ENCODE measurements at regions not wholly inside any gene's neighbourhood (a gene's known extent, or its start where the extent isn't known, plus 50 kb on each side); places are given as distances from the start of the nearest gene placed in this dataset.

- no peaks in the 10 kb centered on the region for H3K36me3 ChIP-seq (ENCODE audit: insufficient read depth, low read length)
- no peaks in the 10 kb centered on the region for H4K20me1 ChIP-seq (ENCODE audit: insufficient read depth, low read length)
- no peak overlapping the region for H3K4me2 ChIP-seq (ENCODE audit: insufficient read depth, low read length)
- no peak overlapping the region for H2AFZ ChIP-seq (ENCODE audit: low read depth, low read length)
- no peaks in the 10 kb centered on the region for H3K79me2 ChIP-seq (ENCODE audit: insufficient read depth, low read length)
- no peaks in the 10 kb centered on the region for H3K27me3 ChIP-seq (ENCODE audit: insufficient read depth, low read length, poor library complexity)
- H3K9me3 ChIP-seq (ENCODE audit: insufficient read depth, low read length, severe bottlenecking) = no peaks in the 10 kb centered on the region
- DNase-seq (no peak), ATAC-seq (ENCODE audit: insufficient read depth, low read depth) (no peak)
- H3K4me1 ChIP-seq (ENCODE audit: insufficient read depth, low read length) = peaks cover 7% of the 10 kb centered on the region; the same call in 1 of the 2 replicates
- no peak overlapping the region for H3K27ac ChIP-seq (ENCODE audit: low read length)
- TF ChIP-seq EZH2 (IDR thresholded peaks at IDR 0.05; ENCODE audit: borderline replicate concordance, low read depth, low read length, severe bottlenecking) (no peak), CTCF (IDR thresholded peaks at IDR 0.05; ENCODE audit: borderline replicate concordance, extremely low read depth, low read length, poor library complexity, severe bottlenecking) (no peak)
- H3K9ac ChIP-seq (ENCODE audit: low read depth, low read length) = no peak overlapping the region
- no peak overlapping the region for H3K4me3 ChIP-seq (ENCODE audit: low read depth in 1 of 2, low read length in 2 of 2)
Observed at GRCh38 chr14:85892251-85892650, 362.3 kb downstream of the FLRT2 start.

GRCh38 chr14:85883966-85884365, 354.0 kb downstream of the FLRT2 start:
- Histone ChIP-seq H3K4me3 (ENCODE audit: low read depth in 1 of 2, low read length in 2 of 2) (no peak overlapping the region), H3K27me3 (ENCODE audit: insufficient read depth, low read length, poor library complexity) (no peaks in the 10 kb centered on the region), H2AFZ (ENCODE audit: low read depth, low read length) (no peak overlapping the region), H3K36me3 (ENCODE audit: insufficient read depth, low read length) (no peaks in the 10 kb centered on the region), H3K79me2 (ENCODE audit: insufficient read depth, low read length) (no peaks in the 10 kb centered on the region), H3K9ac (ENCODE audit: low read depth, low read length) (no peak overlapping the region), H3K4me2 (ENCODE audit: insufficient read depth, low read length) (no peak overlapping the region), H3K27ac (ENCODE audit: low read length) (no peak overlapping the region), H4K20me1 (ENCODE audit: insufficient read depth, low read length) (no peaks in the 10 kb centered on the region), H3K9me3 (ENCODE audit: insufficient read depth, low read length, severe bottlenecking) (no peaks in the 10 kb centered on the region), H3K4me1 (ENCODE audit: insufficient read depth, low read length) (no peaks in the 10 kb centered on the region)
- ATAC-seq (ENCODE audit: insufficient read depth, low read depth) (no peak), DNase-seq (no peak)
- no peak for TF ChIP-seq CTCF (IDR thresholded peaks at IDR 0.05; ENCODE audit: borderline replicate concordance, extremely low read depth, low read length, poor library complexity, severe bottlenecking)
- no peak for TF ChIP-seq EZH2 (IDR thresholded peaks at IDR 0.05; ENCODE audit: borderline replicate concordance, low read depth, low read length, severe bottlenecking)

- H3K36me3 ChIP-seq (ENCODE audit: insufficient read depth, low read length) = no peaks in the 10 kb centered on the region
- H3K79me2 ChIP-seq (ENCODE audit: insufficient read depth, low read length) = no peaks in the 10 kb centered on the region
- no peak for DNase-seq
- TF ChIP-seq EZH2 (IDR thresholded peaks at IDR 0.05; ENCODE audit: borderline replicate concordance, low read depth, low read length, severe bottlenecking) = no peak
- no peak for TF ChIP-seq CTCF (IDR thresholded peaks at IDR 0.05; ENCODE audit: borderline replicate concordance, extremely low read depth, low read length, poor library complexity, severe bottlenecking)
- H3K4me2 ChIP-seq (ENCODE audit: insufficient read depth, low read length) = no peak overlapping the region
- no peak overlapping the region for H3K9ac ChIP-seq (ENCODE audit: low read depth, low read length)
- H3K4me3 ChIP-seq (ENCODE audit: low read depth in 1 of 2, low read length in 2 of 2) = no peak overlapping the region
- H4K20me1 ChIP-seq (ENCODE audit: insufficient read depth, low read length) = no peaks in the 10 kb centered on the region
- no peaks in the 10 kb centered on the region for H3K9me3 ChIP-seq (ENCODE audit: insufficient read depth, low read length, severe bottlenecking)
- H3K27ac ChIP-seq (ENCODE audit: low read length) = no peak overlapping the region
- H3K4me1 ChIP-seq (ENCODE audit: insufficient read depth, low read length) = no peaks in the 10 kb centered on the region
- ATAC-seq (ENCODE audit: insufficient read depth, low read depth) = no peak
- no peak overlapping the region for H2AFZ ChIP-seq (ENCODE audit: low read depth, low read length)
- no peaks in the 10 kb centered on the region for H3K27me3 ChIP-seq (ENCODE audit: insufficient read depth, low read length, poor library complexity)
Observed at GRCh38 chr14:85883101-85883500, 353.2 kb downstream of the FLRT2 start.

GRCh38 chr14:85881935-85882334, 352.0 kb downstream of the FLRT2 start:
- H3K4me1 ChIP-seq (ENCODE audit: insufficient read depth, low read length) = no peaks in the 10 kb centered on the region
- no peak for DNase-seq
- no peak overlapping the region; the same call in 1 of the 2 replicates for H2AFZ ChIP-seq (ENCODE audit: low read depth, low read length)
- no peak overlapping the region for H3K9ac ChIP-seq (ENCODE audit: low read depth, low read length)
- H4K20me1 ChIP-seq (ENCODE audit: insufficient read depth, low read length) = no peaks in the 10 kb centered on the region
- no peaks in the 10 kb centered on the region for H3K27me3 ChIP-seq (ENCODE audit: insufficient read depth, low read length, poor library complexity)
- H3K79me2 ChIP-seq (ENCODE audit: insufficient read depth, low read length) = no peaks in the 10 kb centered on the region
- no peak overlapping the region for H3K4me3 ChIP-seq (ENCODE audit: low read depth in 1 of 2, low read length in 2 of 2)
- H3K4me2 ChIP-seq (ENCODE audit: insufficient read depth, low read length) = no peak overlapping the region
- ATAC-seq (ENCODE audit: insufficient read depth, low read depth) = no peak
- H3K9me3 ChIP-seq (ENCODE audit: insufficient read depth, low read length, severe bottlenecking) = no peaks in the 10 kb centered on the region
- no peaks in the 10 kb centered on the region for H3K36me3 ChIP-seq (ENCODE audit: insufficient read depth, low read length)
- H3K27ac ChIP-seq (ENCODE audit: low read length) = no peak overlapping the region
- TF ChIP-seq EZH2 (IDR thresholded peaks at IDR 0.05; ENCODE audit: borderline replicate concordance, low read depth, low read length, severe bottlenecking) = no peak
- no peak for TF ChIP-seq CTCF (IDR thresholded peaks at IDR 0.05; ENCODE audit: borderline replicate concordance, extremely low read depth, low read length, poor library complexity, severe bottlenecking)
